T47D (cell line): ENCODE measurements at regions not wholly inside any gene's neighbourhood (a gene's known extent, or its start where the extent isn't known, plus 50 kb on each side); places are given as distances from the start of the nearest gene placed in this dataset.
A peak's percentile ranks its signal among the peaks of the same experiment; 100 is the strongest.
"Not testable (repeated sequence)": the region's sequence is repeated elsewhere in the genome, so short reads cannot be mapped to it uniquely, and the experiment has no call there.

ENCODE experiments used
- DNase-seq, 2 experiments: peaks; one replicate each; pipeline versions ENCODE4 v3.0.0 to v3.0.0-alpha.2; 2011 to 2012; ENCODE audit warnings: low read depth in 1 of 2, low spot score in 1 of 2
- JUND ChIP-seq: IDR thresholded peaks from 2 replicates; pipeline ENCODE4 v1.6.1; 2012; ENCODE audit warnings: low read depth
- in situ Hi-C: cut with HindIII; loops from 2 replicates; pipeline ENCODE4 v1.10.0; 2016; ENCODE audit warnings: low sequenced_read_pairs, low pct_unique_long_range_greater_than_20kb

- TF ChIP-seq JUND, result no peak
- no peak for DNase-seq
- in situ Hi-C loops, result no loop called here
Observed at GRCh38 chr2:225289659-225290058, 109.9 kb upstream of the NYAP2 start.

GRCh38 chr2:225288986-225289385, 110.5 kb upstream of the NYAP2 start:
- no peak for DNase-seq
- TF ChIP-seq JUND, result no peak
- in situ Hi-C loops, result no loop called here

- DNase-seq, result peak in 1 of 2 experiments; percentile 61
- in situ Hi-C loops, result no loop called here
- no peak for TF ChIP-seq JUND
Observed at GRCh38 chr2:225282858-225283710, 116.4 kb upstream of the NYAP2 start.

GRCh38 chr2:225276207-225276606, 123.3 kb upstream of the NYAP2 start:
- TF ChIP-seq JUND, result no peak
- no peak for DNase-seq
- in situ Hi-C loops, result no loop called here

GRCh38 chr2:225275443-225275842, 124.1 kb upstream of the NYAP2 start:
- in situ Hi-C loops, result no loop called here
- DNase-seq, result no peak
- no peak for TF ChIP-seq JUND

- TF ChIP-seq JUND, result no peak
- in situ Hi-C loops, result no loop called here
- no peak for DNase-seq
Observed at GRCh38 chr2:225274751-225275150, 124.8 kb upstream of the NYAP2 start.

GRCh38 chr2:225272173-225272572, 127.3 kb upstream of the NYAP2 start:
- peak in 1 of 2 experiments; percentile 9 for DNase-seq
- in situ Hi-C loops, result no loop called here
- no peak for TF ChIP-seq JUND

GRCh38 chr2:225270861-225271260, 128.6 kb upstream of the NYAP2 start:
- in situ Hi-C loops, result no loop called here
- no peak for TF ChIP-seq JUND
- peak in 1 of 2 experiments; percentile 63 for DNase-seq

GRCh38 chr2:225270053-225270452, 129.5 kb upstream of the NYAP2 start:
- in situ Hi-C loops, result no loop called here
- no peak for DNase-seq

GRCh38 chr2:225254363-225254762, 145.1 kb upstream of the NYAP2 start:
- in situ Hi-C loops, result no loop called here
- TF ChIP-seq JUND, result no peak
- DNase-seq, result no peak

More at GRCh38 chr2:225270053-225270452, 129.5 kb upstream of the NYAP2 start:
- no peak for TF ChIP-seq JUND

GRCh38 chr2:225244933-225245332, 154.6 kb upstream of the NYAP2 start:
- no peak for DNase-seq
- in situ Hi-C loops, result no loop called here
- TF ChIP-seq JUND, result no peak

- TF ChIP-seq JUND, result no peak
- in situ Hi-C loops, result no loop called here
- no peak for DNase-seq
Observed at GRCh38 chr2:225236769-225237323, 162.7 kb upstream of the NYAP2 start.

- no peak for TF ChIP-seq JUND
Observed at GRCh38 chr2:225233234-225233633, 166.3 kb upstream of the NYAP2 start.

GRCh38 chr2:225231900-225232299, 167.6 kb upstream of the NYAP2 start:
- in situ Hi-C loops, result no loop called here
- DNase-seq, result no peak
- no peak for TF ChIP-seq JUND

More at GRCh38 chr2:225233234-225233633, 166.3 kb upstream of the NYAP2 start:
- DNase-seq, result no peak
- in situ Hi-C loops, result no loop called here

- in situ Hi-C loops, DNase-seq: not testable (repeated sequence)
Observed at GRCh38 chr2:225229346-225229745, 170.2 kb upstream of the NYAP2 start.
